HG02571 (cell line): ENCODE measurements at regions not wholly inside any gene's neighbourhood (a gene's known extent, or its start where the extent isn't known, plus 50 kb on each side); places are given as distances from the start of the nearest gene placed in this dataset.

Experiments used
- ATAC-seq: cut with Tn5 transposase; IDR thresholded peaks from one replicate; pipeline ENCODE4 v1.9.1; 2021; ENCODE audit warnings: mild to moderate bottlenecking, moderate library complexity; ENCODE audit not compliant: unreplicated experiment

DNA sequence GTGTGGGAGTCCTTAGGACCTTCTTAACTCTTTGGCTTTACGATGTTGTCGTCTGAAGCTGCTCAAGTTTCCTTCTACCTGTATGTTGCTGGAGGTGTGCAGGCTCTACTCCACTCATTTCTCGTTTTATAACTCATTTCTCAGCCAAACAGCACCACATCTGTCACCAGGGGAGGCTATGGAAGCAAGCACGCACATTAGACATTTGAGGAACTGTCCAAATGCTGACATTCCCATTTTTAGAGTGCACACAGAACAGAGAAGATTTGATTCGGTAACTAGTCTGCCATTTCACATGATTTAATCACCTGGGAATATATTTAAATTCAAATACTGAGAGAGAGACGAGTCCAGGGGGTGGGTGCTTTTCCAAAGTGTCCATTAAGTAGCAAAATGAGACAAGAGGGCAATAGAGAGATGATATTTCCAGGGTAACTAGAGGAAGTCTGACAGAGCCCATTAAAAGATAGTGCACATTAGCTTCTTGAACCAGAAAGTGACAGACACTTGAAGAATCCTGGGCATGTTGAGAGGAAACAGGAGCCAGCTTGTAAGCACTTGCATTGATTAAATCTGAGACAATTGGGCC lies 793.3 kb downstream of the TDRD15 start:
- ATAC-seq, result no peak

DNA sequence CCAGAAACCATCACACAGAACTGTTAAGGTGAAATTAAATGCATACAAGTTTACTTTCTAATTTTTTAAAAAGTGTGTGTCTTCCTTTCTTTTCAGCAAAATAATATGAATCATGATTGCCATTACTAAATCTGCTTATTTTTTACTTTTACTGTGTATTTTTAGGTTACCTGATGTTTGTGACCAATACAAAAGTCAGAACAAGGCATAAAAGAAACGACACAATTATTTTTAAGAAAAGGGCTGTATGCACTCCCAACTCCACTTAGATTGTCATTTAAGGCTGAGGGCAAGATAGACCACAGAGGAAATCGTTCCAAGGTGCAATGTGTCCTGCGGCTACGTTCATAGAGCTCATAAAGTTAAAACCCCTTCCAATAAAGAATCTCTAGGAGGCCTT lies 797.0 kb downstream of the TDRD15 start:
- ATAC-seq, result no peak

DNA sequence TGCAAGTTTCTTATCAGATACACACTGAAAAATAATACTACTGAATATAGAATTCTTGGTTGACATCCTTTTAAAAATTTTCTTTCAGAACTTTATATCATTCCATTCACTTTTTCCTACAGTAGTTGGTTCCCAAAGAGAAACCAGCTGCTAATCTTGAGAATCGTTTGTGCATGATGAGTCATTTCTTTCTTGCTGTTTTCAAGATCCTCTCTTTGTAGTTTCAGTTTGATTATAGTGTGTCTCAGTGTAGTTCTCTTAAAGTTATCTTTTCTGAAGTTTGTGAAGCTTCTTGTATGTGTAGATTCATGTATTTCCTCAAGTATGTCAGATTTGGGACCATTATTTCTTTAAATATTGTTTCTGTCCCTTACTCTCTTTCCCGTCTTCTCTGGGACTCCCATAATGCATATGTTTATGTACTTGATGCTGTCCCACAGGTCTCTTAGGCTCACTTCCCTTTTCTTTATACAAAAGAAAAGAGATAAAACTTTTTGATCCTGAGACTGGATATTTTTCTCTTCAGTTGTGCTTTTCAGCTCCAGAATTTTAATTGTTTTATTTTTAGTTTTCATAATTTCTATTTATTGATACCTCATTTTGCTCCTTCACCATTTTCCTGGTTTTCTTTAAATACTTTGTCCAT lies 801.0 kb downstream of the TDRD15 start:
- peak; percentile 47 for ATAC-seq

DNA sequence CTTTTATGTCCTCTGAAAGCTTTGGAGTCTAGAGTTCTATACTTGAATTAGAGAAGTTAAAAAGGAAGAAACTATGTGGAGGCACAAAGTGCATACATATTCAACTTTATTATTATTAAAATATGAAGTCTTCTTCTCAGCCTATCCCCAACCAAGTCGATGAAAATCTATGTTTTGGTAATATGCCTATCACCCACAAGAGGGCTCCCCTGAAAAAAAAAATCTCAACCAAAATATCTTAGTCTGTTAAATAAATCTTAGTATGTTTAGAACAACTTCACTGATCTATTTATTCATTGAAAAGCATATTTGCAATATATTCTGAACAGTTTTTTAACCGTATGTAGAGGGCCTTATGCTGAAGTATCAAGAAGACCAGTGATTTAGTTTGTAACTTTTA lies 804.5 kb downstream of the TDRD15 start:
- ATAC-seq, result no peak

DNA sequence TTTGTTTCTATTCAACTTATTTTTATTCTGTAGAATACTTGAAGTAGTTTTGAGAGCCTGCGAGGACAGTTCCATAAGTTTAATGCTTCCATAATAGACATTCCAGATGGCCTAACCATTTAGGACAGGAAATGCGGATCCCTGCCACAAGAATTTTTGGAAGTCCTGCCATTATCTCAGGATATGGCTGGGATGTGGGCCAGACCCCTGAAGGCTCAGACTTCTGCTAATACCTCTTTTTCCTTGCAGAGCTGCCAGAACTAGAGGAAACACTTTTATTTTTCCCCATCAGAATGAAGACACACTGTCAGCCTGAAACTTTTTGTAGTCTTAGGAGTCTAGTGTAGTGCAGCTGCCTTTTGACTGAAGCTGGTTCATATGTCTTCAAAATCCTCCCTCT lies 806.5 kb downstream of the TDRD15 start:
- ATAC-seq, result no peak

DNA sequence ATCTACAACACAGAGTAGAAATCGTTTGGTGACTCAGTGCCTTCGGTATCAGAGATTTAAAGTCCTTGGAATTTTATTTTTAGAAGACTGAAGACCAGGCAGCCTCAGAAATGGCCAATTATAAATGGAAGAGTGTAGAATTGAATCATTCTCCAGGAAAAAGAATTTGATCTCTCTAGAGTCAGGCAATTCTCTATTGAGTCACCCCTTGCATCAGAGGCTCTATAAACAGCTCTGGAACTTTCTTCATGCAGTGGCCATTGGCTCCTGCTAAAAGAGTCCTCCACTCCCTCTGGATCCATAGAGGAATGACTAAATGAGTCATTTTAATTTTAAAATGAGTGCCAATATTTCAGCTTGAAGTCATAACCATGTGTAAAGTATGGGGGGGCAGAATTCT lies 816.2 kb downstream of the TDRD15 start:
- no peak for ATAC-seq

DNA sequence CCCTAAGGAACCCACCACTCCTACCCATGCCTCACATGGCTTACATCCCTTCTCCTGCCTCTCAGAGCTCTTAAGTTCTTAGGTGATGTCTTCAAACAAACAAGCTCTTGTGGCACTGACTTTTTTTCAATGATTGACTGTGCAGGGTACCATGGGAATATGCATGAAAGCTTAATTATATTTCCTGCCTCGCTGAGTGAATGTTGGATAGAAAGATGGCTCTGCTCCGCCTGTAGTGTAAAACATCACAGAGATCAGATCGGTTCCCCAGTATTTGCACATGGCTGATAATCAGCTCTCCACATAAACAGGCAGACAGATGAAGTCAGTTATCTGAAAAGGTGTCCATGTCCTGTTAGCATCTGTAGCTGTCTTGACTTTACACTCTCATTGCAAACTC lies 820.8 kb downstream of the TDRD15 start:
- no peak for ATAC-seq

DNA sequence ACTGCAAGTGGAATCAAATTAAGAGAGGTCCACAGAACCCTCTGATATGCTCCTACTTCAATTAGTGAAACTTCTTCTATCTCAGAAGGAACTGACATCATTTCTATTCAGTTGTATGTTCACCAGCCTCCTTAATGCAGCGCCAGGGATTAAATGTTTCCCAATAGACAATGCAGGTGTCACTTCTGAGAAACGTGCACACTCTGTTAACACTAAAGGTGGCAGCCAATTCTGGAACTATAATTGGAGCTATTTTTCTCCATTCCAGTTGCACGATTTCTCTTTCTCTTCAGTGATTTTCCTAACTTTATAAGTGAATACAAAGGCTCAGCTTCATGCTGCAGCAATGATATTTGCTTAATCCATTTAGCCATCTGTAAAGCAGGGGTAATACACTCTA lies 821.9 kb downstream of the TDRD15 start:
- ATAC-seq, result no peak

DNA sequence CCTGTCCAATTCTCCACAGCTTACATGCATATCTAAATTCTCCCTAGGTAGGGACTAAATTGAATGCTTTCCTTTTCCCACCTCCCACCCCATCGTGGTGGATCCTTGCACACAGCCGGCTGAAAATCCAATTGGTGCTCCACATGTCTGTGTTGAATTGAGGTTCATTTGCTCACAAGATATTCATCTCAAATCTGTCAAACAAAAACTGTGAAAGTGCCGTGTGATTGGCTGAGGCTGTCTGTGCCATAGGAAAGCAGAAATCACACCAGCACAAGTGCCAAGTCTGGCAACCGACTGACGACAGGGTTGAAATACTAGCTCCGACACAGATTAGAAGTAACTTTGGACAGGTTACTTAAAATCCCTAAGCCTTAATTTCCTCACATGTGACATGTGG lies 823.3 kb downstream of the TDRD15 start:
- ATAC-seq, result no peak

DNA sequence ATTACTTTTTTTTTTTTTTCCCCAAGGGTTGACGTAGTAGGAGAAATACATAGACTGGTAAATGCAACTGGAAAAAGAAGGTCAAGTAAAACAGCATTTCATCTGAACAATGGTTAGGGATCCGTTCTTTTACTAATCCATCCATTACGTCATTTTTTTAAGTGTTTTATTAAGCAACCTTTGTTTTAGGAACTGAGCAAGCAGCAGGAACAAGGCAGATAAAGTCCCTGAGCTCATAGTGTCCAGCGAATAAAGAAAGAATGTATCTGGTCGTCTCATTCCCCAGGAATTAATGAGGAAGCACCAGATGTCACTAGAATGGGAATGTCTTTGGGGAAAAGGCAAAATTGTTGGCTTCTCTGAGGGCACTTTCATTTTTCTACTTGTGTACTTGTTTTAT lies 842.4 kb downstream of the TDRD15 start:
- no peak for ATAC-seq

DNA sequence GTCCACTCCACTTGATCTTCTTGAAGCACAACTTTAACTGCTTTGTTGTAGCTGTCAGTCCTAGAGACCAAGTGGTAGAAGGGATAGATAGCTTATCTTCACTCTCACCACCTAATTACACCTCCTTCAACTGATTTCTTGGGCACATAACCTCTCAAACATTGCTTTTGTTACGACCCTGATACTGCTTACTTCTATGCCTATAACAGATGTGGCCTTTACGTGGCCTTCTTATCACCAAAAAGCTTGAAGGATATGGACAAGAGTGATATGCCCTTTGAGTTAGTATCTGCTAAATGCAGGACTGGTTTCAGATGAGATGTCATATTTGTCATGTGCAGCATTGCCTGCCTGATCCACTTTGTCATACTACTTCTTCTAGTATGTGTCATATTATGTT lies 847.2 kb downstream of the TDRD15 start:
- no peak for ATAC-seq

DNA sequence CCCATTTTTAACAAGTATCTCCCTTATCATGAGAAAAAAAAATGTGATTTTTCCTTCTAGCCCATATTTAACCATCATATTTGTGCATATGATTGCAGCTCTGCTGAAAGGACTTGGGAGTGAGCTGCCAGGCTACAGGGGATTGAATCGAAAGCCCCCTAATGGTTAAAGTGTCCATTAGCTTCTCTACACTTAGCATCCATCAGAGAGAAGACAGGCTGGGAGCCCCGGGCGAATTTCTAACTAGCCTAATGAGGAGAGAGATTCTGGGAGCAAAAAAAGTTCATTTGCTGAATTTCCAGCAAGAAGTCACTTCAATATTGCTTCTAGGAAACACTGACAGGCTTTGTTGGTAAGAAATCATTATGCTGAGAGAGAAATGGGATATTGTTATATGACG lies 848.8 kb downstream of the TDRD15 start:
- no peak for ATAC-seq

DNA sequence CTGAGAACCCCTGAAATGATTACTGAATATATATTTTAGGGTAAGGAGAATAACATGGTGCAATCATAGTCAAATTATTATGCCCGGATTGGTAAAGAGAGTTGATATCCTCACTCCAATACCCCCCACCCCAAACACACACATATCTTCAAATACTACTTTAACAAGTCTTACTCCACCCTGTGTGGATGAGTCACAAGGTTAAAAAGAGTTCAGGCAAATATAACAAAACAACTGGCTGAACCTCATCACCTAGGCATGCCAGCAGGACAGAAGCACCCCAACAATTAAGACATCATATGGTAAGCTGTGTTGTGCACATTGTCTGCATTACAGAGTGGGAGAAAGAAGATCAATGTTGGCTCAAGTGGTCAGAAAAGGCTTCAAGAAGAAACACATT lies 857.4 kb downstream of the TDRD15 start:
- ATAC-seq, result no peak

DNA sequence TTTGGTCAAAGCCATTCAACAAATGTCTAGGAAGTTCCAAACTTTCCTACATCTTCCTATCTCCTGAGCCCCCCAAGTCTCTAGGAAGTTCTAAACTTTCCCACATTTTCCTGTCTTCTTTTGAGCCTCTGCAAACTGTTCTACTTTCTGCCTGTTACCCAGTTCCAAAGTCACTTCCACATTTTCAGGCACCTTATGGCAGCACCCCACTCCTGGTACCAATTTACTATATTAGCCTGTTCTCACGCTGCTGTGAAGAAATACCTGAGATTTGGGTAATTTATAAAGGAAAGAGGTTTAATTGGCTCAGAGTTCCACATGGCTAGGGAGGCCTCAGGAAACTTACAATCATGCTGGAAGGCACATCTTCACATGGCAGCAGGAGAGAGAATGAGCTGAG lies 869.2 kb downstream of the TDRD15 start:
- ATAC-seq, result no peak

DNA sequence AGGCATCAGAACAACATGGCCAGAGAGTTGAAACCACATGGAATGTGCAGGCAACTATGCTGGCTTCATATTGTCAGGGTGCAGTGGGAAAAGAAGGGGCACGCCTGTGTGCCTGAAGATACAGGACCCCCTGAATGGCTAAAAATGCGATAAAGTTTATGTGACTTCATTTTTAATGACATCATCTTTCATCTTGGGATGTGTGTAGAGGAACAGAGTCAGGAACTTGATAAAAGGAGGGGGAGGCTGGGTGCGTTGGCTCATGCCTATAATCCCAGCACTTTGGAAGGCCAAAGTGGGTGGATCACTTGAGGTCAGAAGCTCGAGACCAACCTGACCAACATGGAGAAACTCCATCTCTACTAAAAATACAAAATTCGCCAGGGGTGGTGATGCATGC lies 872.6 kb downstream of the TDRD15 start:
- no peak for ATAC-seq

DNA sequence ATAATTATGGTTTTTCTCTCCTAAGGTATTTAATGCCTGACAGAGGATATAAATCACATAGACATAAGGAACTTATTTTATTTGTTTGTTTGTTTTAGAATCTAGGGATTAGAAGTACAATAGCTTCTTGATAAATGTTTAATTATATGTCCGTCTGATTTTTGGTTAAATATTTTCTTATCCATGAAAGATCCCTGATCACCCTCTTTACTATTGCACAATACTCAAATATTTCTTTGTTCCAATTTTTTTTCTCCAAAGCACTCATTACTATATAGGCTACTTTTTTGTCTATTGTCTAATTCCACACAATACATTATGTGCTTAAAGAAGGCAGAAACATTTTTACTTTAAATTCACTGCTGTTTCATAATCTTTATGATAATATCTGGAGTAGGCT lies 875.8 kb downstream of the TDRD15 start:
- no peak for ATAC-seq

DNA sequence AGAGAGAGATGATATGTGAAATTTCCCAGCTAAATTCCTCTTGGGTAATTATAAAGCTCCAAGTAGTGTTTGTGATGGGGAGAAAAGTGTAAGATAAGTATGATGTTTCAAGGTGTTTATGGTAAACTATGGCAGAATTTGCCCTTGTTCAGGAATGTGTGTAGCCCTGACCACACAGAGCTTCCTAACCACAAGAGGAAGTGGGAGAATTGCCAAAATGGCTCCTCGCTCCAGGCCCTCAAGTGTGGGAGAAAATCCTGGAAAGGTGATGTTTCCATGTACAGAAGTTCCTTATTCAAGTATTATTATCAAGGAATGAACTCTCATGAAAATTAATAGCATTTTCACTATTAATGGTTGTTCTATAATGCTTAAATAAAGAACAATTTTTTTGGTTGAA lies 878.3 kb downstream of the TDRD15 start:
- ATAC-seq, result no peak

DNA sequence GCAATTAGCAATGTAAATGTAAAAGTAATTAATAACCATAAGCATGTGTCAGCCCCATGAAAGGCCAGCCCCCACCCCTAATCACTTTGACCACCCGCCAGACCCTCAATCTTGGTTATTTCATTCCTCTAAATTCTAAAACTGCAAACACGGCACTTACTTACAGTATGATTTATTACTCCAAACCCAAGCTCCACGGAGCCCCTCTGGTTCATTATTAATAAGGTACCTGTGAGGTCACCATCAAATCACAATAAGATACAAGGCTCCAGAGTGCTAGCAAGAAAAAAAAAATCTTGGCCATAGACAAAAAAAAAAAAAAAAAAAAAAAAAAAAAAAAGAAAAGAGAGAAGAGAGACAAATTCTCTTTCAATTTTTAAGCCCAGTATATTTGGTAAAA lies 879.5 kb downstream of the TDRD15 start:
- ATAC-seq, result no peak

DNA sequence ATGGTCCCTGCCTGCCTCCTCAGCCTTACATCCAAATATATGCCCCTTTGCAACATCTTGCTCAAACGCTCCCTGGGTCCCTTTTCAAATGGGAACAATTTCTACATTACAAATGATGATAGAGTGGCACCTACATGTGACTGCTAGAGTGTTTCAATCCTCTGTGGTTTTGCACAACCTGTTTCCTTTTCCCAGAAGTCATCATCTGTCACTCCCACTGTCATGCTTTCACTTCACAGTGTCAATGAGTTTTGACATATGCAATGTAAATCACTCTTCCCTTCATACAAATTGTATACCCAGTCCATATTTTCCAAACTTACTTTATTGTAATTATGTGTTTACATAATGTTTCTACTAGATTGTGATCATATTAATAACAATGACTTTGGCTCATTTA lies 887.3 kb downstream of the TDRD15 start:
- ATAC-seq, result no peak

DNA sequence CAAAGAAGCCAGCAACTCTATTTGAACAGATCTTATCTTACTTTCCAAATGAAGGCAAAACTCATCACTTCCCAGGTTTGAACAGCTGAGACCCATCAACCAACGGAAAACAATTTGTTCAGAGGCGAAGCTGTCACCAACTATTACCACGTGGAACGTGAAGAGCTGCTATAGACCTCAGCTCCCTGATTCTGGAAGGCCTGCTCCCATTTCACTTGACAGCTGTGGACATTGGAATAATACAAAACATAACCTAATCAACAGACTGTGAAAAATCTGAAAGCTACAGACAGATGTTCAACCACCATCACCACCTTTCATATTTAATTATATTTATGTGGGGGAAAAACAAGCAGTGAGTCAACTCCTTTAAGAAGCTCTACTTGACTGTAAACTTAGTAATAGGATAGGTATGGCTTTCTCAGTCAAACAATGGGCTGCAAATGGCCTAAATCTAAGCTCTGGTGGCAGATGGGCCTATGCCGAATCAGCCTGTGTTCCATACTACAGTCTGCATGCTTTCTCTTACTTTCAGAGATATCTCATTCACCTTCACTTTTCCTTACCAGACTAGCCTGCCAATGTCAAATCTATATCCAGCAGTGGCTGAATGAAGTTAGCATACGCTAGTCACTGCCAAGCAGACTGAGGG lies 896.4 kb downstream of the TDRD15 start:
- ATAC-seq, result no peak

DNA sequence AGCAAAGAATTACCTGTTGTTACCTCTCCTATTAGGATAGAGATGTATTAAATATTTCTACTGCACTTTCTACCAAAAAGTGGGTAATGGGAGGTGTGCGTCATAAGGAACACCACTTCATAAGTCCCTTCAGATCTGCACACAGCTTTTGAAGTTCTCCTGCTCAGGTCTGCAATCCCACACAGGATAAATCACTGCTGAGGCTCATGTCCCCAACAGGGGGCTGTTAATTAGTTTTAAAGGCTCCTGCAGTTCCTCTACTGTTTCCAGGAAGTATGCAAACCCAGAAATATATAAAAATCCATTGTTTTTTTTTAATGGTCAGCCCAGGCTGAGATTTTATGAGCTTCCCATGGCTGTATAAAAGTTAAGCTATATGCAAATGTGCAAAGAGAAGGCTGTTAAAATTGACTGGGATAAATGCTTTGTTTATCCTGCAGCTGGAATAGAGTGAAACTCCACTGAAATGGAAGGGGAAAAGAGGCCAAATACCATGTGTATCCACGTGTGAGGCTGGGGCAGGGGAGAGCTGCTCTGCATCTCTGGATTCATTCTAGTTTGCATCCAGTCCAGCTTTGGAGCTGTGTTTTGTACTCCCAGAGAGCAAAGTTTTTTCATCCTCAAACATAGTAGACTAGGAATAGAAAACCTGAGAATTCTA lies 903.7 kb downstream of the TDRD15 start:
- no peak for ATAC-seq

DNA sequence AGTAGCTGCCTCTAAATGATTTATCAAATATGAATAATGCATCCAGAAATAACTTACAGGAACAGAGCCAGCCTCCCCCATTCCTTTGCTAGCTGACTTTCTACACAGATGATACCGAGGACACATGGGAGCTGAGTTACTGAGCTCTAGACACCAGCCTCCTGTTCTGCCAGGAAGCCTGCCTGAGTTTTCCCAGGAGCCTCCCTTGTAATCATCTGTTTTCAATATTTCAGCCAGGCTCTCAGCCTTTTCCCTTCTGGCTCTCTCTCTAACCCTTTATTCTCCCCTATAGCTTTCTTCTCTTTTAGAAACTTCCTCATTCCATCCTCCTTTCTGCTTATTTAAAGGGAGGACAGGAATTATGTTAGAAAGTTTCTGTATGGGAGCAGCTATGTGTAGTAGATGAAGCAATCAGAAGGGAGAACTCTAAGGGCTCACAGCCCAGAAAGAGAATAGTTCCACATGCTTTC lies 911.6 kb downstream of the TDRD15 start:
- no peak for ATAC-seq
